ENCODE measurements at regions not wholly inside any gene's neighbourhood (a gene's known extent, or its start where the extent isn't known, plus 50 kb on each side); places are given as distances from the start of the nearest gene placed in this dataset.

DNA sequence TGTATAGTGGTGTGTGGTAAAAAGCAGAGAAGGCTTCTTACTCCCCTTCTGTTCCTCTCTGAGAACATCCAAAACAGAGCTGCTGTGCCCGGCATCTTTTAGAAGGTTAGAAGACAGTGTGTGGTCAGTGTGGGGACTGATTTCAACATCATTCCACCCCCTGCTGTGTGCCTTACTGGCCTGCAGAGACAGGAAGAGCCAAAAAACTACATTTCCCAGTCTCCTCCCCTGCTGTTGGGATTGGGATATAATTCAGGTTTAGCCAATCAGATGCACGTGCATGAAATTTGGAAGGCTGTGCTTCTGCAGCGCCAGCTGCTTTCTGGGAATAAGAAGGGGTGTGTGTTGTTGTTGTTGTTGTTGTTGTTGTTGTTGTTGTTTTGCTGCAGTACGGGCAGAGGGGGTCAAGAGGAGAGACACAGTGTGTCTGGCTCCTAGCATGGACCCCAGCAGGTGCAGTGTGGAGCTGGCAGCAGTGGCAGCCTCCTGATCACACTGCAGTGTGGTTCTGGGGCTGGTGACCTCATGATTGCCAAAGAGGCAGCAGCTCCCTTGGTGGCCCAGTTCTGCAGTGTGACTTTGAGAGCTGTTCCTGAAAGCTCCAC is 74.7 kb downstream of the MRPL14 start (continued):
- TF ChIP-seq SPI1 (IDR thresholded peaks at IDR 0.05; ENCODE audit: borderline replicate concordance, low read depth, low read length) (0 out of 2 replicates have a peak, but pooled peaks have one; percentile 27), RCOR1 (IDR thresholded peaks at IDR 0.05; ENCODE audit: borderline replicate concordance in 1 of 2, low read depth in 2 of 2, low read length in 2 of 2) (0 out of 4 replicates have a peak, but pooled peaks of 1 of the 2 experiments have one; percentile 22), ARHGAP35 (IDR thresholded peaks at IDR 0.05; ENCODE audit: partially characterized antibody) (no peak), TRIM24 (IDR thresholded peaks at IDR 0.05) (0 out of 4 replicates have a peak, but pooled peaks of 1 of the 2 experiments have one; percentile 43), ATF7 (IDR thresholded peaks at IDR 0.05) (peak; percentile 33; the same call in 1 of the 2 replicates), ZNF318 (IDR thresholded peaks at IDR 0.05; ENCODE audit: borderline replicate concordance in 1 of 2, low read depth in 1 of 2) (0 out of 4 replicates have a peak, but pooled peaks of 1 of the 2 experiments have one; percentile 11), SMARCA5 (IDR thresholded peaks at IDR 0.05) (0 out of 2 replicates have a peak, but pooled peaks have one; percentile 58), FOS (IDR thresholded peaks at IDR 0.05; ENCODE audit: extremely low read depth, insufficient read length) (peak; percentile 29), MEF2D (tag; conservative IDR thresholded peaks at IDR 0.05; ENCODE audit: low read depth) (0 out of 2 replicates have a peak, but pooled peaks have one; percentile 22), CCNT2 (IDR thresholded peaks at IDR 0.05; ENCODE audit: borderline replicate concordance, extremely low read depth, insufficient read length, low read depth, low read length) (no peak), NR2C1 (IDR thresholded peaks at IDR 0.05) (no peak), NR2C1 (tag; IDR thresholded peaks at IDR 0.05) (peak; percentile 57), ZNF830 (CRISPR knock-in tag; IDR thresholded peaks at IDR 0.05) (no peak), ATF1 (CRISPR knock-in tag; IDR thresholded peaks at IDR 0.05) (no peak), ATF1 (tag; IDR thresholded peaks at IDR 0.05) (peak; percentile 51; the same call in 1 of the 2 replicates), TBP (optimal IDR thresholded peaks at IDR 0.05; ENCODE audit: low read depth, low read length) (peak; percentile 10)
- TF ChIP-seq, protein P1, sequence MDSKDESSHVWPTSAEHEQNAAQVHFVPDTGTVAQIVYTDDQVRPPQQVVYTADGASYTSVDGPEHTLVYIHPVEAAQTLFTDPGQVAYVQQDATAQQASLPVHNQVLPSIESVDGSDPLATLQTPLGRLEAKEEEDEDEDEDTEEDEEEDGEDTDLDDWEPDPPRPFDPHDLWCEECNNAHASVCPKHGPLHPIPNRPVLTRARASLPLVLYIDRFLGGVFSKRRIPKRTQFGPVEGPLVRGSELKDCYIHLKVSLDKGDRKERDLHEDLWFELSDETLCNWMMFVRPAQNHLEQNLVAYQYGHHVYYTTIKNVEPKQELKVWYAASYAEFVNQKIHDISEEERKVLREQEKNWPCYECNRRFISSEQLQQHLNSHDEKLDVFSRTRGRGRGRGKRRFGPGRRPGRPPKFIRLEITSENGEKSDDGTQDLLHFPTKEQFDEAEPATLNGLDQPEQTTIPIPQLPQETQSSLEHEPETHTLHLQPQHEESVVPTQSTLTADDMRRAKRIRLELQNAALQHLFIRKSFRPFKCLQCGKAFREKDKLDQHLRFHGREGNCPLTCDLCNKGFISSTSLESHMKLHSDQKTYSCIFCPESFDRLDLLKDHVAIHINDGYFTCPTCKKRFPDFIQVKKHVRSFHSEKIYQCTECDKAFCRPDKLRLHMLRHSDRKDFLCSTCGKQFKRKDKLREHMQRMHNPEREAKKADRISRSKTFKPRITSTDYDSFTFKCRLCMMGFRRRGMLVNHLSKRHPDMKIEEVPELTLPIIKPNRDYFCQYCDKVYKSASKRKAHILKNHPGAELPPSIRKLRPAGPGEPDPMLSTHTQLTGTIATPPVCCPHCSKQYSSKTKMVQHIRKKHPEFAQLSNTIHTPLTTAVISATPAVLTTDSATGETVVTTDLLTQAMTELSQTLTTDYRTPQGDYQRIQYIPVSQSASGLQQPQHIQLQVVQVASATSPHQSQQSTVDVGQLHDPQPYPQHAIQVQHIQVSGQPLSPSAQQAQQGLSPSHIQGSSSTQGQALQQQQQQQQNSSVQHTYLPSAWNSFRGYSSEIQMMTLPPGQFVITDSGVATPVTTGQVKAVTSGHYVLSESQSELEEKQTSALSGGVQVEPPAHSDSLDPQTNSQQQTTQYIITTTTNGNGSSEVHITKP (IDR thresholded peaks at IDR 0.05; ENCODE audit: partially characterized antibody), result peak; percentile 4

Measured in K562 (cell line).